ENCODE measurements at regions not wholly inside any gene's neighbourhood (a gene's known extent, or its start where the extent isn't known, plus 50 kb on each side); places are given as distances from the start of the nearest gene placed in this dataset.
"Not testable (repeated sequence)": the region's sequence is repeated elsewhere in the genome, so short reads cannot be mapped to it uniquely, and the experiment has no call there.

DNA sequence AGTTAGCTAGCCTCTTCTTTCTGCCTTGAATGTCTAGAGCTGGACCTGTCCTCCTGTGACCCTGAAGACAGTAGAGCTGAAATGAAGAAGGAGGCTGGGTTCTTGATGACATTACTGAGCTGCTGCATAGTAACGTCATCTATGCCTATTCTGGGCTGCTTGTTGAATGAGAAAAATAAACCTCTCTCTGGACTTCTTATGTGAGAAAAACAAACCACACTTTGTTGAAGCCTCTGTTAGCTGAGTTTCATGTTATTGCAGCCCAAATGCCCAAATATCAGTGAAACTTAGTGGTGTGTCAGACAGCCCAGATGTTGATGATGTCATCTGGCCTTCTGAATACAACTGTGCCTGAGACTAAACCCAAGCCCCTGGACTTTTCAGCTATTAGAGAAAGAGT, 67.0 kb upstream of the MAX start:
- DNase-seq: no peak

DNA sequence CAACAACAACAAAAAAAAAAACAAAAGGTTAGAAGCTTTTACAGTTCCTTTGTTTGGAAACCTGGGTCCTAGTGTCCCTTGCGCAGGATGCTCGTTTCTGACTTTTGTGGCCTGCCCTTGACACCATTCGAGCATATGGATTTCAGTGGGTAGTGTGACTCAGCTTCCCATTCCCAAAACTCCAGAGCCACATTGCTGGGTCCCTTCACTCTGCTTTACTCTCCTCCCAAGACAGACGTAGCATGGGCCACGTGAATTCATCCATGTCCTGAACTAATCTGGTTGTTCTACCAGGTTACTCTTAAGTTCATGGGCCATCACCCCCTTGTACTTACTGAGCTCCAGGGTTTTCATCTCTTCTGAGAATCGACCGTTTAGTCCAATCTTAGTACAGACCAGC, 68.0 kb upstream of the MAX start:
- DNase-seq: no peak
- Histone ChIP-seq H3K36me3 (ENCODE audit: control insufficient read depth, insufficient read depth, low read length) (no peaks in the 10 kb centered on the region), H3K27me3 (replicated peaks; ENCODE audit: control insufficient read depth, insufficient read depth, low read length, poor library complexity, severe bottlenecking) (no peaks in the 10 kb centered on the region), H3K4me1 (ENCODE audit: control insufficient read depth, insufficient read depth, low read length, poor library complexity, severe bottlenecking) (peaks cover 7% of the 10 kb centered on the region), H3K27ac (ENCODE audit: insufficient read depth, low read length, poor library complexity, severe bottlenecking) (no peak overlapping the region), H3K4me3 (ENCODE audit: insufficient read depth, low read depth, low read length, poor library complexity, severe bottlenecking) (peak overlapping the region; percentile 51), H3K9me3 (ENCODE audit: control insufficient read depth, low read length) (no peaks in the 10 kb centered on the region)

More for the DNA sequence above, 67.0 kb upstream of the MAX start:
- Histone ChIP-seq H3K4me3 (ENCODE audit: insufficient read depth, low read depth, low read length, poor library complexity, severe bottlenecking) (no peak overlapping the region), H3K27me3 (replicated peaks; ENCODE audit: control insufficient read depth, insufficient read depth, low read length, poor library complexity, severe bottlenecking) (no peaks in the 10 kb centered on the region), H3K27ac (ENCODE audit: insufficient read depth, low read length, poor library complexity, severe bottlenecking) (no peak overlapping the region), H3K4me1 (ENCODE audit: control insufficient read depth, insufficient read depth, low read length, poor library complexity, severe bottlenecking) (peaks cover 7% of the 10 kb centered on the region), H3K9me3 (ENCODE audit: control insufficient read depth, low read length) (no peaks in the 10 kb centered on the region), H3K36me3 (ENCODE audit: control insufficient read depth, insufficient read depth, low read length) (no peaks in the 10 kb centered on the region)

DNA sequence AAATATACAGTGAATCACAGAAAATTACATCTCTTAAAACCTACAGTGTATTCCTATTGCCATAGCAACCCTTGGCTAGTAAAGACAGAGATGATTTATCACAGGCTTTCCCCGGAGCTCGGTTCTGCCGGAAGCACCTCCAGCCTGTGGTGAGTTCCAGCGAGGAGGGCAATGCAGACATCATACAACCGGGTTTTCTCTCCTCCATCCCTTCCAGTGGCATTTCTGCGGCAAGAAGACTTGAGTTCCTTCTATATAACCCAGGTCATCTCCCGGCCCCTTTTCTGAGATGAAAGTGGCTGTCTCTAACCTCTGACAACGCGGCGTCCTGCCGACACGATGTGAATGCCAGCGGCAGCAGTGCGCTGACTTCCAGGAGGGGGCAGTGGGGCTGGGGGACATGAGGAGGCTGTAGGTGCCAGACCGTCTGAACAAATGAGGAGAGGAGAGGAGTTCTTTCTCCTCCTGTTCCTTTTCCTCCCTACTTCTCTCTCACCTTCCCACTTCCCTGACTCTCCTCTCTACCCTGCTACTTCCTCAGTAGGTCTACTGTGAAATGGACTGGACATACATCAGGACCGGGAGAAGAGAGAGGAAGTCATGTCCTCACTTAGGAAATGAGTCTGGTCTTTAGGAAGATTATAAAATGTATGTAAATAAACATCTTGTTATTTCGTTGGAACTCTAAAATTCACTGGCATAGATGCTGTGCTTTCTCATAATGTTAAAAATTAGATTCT, 68.6 kb upstream of the MAX start:
- peak in 2 of 3 donors; percentile 12 to 19 for DNase-seq

DNA sequence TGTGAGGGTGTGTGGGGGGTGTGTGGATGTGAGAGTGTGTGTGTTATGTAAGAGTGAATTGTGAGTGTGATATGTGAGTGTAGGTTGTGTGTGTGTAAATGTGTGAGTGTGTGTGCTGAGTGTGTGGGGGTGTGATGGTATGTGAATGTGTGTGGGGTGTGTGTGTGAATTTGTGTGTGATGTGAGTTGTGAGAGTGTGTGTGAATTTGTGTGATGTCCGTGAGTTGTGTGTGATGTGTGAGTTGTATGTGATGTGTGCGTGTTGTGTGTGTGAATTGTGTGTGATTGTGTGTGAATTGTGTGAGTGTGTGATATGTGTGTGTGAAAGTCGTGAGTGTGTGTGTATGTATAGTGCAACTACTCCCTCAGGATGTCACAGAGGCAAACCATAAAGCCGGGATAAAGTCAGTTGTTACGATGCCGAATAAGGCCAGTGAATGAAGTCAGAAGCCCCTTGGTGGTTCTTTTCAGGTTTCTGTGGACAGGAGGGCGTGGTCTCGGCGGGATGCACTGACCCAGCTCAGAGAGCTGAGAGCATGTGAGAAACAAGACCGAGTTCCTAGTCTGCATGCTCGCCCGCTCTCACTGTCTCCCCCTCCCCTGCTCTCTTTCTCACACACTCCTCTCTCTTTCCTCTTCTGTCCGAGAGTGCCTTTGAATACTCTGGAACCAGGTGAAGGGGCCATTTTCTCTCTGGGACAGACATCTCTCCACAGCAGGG, 71.8 kb upstream of the MAX start:
- no peaks in the 10 kb centered on the region for H3K27me3 ChIP-seq (replicated peaks; ENCODE audit: control insufficient read depth, insufficient read depth, low read length, poor library complexity, severe bottlenecking)
- peaks cover 7% of the 10 kb centered on the region for H3K4me1 ChIP-seq (ENCODE audit: control insufficient read depth, insufficient read depth, low read length, poor library complexity, severe bottlenecking)
- no peaks in the 10 kb centered on the region for H3K36me3 ChIP-seq (ENCODE audit: control insufficient read depth, insufficient read depth, low read length)
- no peak overlapping the region for H3K4me3 ChIP-seq (ENCODE audit: insufficient read depth, low read depth, low read length, poor library complexity, severe bottlenecking)
- DNase-seq: no peak
- no peaks in the 10 kb centered on the region for H3K9me3 ChIP-seq (ENCODE audit: control insufficient read depth, low read length)
- H3K27ac ChIP-seq (ENCODE audit: insufficient read depth, low read length, poor library complexity, severe bottlenecking): no peak overlapping the region

More for the DNA sequence above, 68.6 kb upstream of the MAX start:
- Histone ChIP-seq H3K27me3 (replicated peaks; ENCODE audit: control insufficient read depth, insufficient read depth, low read length, poor library complexity, severe bottlenecking) (no peaks in the 10 kb centered on the region), H3K36me3 (ENCODE audit: control insufficient read depth, insufficient read depth, low read length) (no peaks in the 10 kb centered on the region), H3K4me1 (ENCODE audit: control insufficient read depth, insufficient read depth, low read length, poor library complexity, severe bottlenecking) (peaks cover 7% of the 10 kb centered on the region), H3K4me3 (ENCODE audit: insufficient read depth, low read depth, low read length, poor library complexity, severe bottlenecking) (peak overlapping the region; percentile 51), H3K27ac (ENCODE audit: insufficient read depth, low read length, poor library complexity, severe bottlenecking) (no peak overlapping the region), H3K9me3 (ENCODE audit: control insufficient read depth, low read length) (no peaks in the 10 kb centered on the region)

DNA sequence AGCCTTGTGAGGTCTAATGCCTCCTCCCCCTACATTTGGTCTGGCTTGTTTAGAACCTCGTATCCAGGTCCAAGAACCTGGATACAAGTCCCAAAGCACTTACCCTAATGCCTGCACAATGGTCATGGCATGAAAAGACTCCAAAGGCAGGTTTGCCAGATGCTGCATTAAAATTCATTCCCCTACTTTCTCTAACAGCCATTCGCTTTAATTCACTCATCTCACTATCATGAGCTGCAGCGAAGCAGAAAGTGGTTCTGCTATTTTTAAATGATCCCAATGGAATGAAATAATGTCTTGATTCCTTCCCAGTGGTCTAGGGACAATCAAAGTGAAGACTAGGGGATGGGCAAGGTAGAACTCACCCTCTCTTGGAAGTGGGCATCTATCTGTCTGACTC, 72.5 kb upstream of the MAX start:
- Histone ChIP-seq H3K27ac (ENCODE audit: insufficient read depth, low read length, poor library complexity, severe bottlenecking) (no peak overlapping the region), H3K4me3 (ENCODE audit: insufficient read depth, low read depth, low read length, poor library complexity, severe bottlenecking) (no peak overlapping the region), H3K9me3 (ENCODE audit: control insufficient read depth, low read length) (no peaks in the 10 kb centered on the region), H3K4me1 (ENCODE audit: control insufficient read depth, insufficient read depth, low read length, poor library complexity, severe bottlenecking) (peaks cover 7% of the 10 kb centered on the region), H3K36me3 (ENCODE audit: control insufficient read depth, insufficient read depth, low read length) (no peaks in the 10 kb centered on the region), H3K27me3 (replicated peaks; ENCODE audit: control insufficient read depth, insufficient read depth, low read length, poor library complexity, severe bottlenecking) (no peaks in the 10 kb centered on the region)
- DNase-seq: no peak

DNA sequence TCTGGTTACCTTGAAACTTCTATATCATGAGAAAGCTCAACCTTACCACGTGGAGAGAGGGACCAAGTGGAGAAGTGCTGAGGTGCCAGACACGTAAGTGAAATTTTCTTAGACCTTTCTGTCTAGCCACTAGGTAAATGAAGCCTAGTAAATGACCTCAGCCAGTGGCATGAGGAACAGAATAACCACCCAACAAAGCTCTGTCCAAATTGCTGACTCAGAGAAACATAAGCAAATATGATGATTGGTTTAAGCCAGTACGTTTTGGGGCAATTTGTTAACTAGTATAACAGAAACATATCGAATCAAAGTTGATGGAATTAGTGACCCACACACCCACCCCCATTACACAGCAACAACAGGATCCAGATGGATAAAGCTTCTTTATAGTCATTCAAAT, 75.2 kb upstream of the MAX start:
- no peaks in the 10 kb centered on the region for H3K36me3 ChIP-seq (ENCODE audit: control insufficient read depth, insufficient read depth, low read length)
- no peaks in the 10 kb centered on the region for H3K9me3 ChIP-seq (ENCODE audit: control insufficient read depth, low read length)
- no peak overlapping the region for H3K4me3 ChIP-seq (ENCODE audit: insufficient read depth, low read depth, low read length, poor library complexity, severe bottlenecking)
- no peak for DNase-seq
- H3K27ac ChIP-seq (ENCODE audit: insufficient read depth, low read length, poor library complexity, severe bottlenecking): no peak overlapping the region
- H3K27me3 ChIP-seq (replicated peaks; ENCODE audit: control insufficient read depth, insufficient read depth, low read length, poor library complexity, severe bottlenecking): no peaks in the 10 kb centered on the region
- no peaks in the 10 kb centered on the region for H3K4me1 ChIP-seq (ENCODE audit: control insufficient read depth, insufficient read depth, low read length, poor library complexity, severe bottlenecking)

DNA sequence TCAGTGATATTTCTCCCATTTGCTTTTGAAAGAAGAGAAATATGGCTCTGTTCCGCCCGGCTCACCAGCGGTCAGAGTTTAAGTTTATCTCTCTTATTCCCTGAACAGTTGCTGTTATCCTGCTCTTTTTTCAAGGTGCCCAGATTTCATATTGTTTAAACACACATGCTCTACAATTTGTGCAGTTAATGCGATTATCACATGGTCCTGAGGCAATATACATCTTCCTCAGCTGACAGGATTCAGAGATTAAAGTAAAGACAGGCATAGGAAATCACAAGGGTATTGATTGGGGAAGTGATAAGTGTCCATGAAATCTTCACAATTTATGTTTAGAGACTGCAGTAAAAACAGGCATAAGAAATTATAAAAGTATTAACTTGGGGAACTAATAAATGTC, 76.9 kb upstream of the MAX start:
- not testable (repeated sequence) for DNase-seq; H3K27ac ChIP-seq (ENCODE audit: insufficient read depth, low read length, poor library complexity, severe bottlenecking); H3K27me3 ChIP-seq (replicated peaks; ENCODE audit: control insufficient read depth, insufficient read depth, low read length, poor library complexity, severe bottlenecking); H3K9me3 ChIP-seq (ENCODE audit: control insufficient read depth, low read length); H3K4me1 ChIP-seq (ENCODE audit: control insufficient read depth, insufficient read depth, low read length, poor library complexity, severe bottlenecking); H3K4me3 ChIP-seq (ENCODE audit: insufficient read depth, low read depth, low read length, poor library complexity, severe bottlenecking); H3K36me3 ChIP-seq (ENCODE audit: control insufficient read depth, insufficient read depth, low read length)

DNA sequence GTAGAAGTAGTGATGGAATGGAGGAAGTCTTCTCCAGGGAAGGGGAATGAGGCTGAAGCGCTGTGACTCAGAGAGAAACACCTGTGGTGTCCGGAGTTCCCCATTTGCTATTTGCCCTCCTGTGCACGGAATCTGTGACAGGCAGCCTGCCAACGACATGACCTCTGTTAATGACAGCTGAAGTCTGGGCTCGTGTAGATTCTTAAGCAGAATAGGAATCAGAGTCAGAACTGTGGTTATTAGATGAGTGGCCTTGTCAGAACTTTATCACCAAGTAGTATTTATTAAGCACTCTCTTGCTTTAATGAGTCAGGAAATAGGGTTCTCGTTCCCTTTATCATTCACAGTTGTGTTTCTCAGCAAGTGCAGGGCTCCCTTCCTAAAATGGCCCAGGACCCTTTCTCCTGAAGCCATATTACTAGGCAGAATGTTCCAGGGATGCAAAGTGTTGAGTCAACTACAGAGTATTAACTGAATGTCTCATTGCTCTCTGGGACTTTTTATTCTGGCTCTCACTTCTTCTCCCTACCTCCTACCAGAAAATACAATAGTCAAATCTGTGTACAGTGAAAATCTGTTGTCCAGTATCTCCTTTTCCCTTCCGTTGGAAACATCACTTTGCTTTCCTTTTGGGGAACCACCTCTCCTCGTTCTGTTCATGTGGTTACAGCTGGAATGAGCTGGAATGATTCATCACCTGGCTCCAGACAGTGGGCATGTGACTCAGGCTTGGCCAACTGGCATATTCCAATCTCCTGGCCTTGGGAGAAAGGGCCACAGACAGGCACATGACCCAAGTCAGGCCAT, 77.8 kb upstream of the MAX start:
- no peak for DNase-seq
- no peaks in the 10 kb centered on the region for H3K9me3 ChIP-seq (ENCODE audit: control insufficient read depth, low read length)
- H3K27ac ChIP-seq (ENCODE audit: insufficient read depth, low read length, poor library complexity, severe bottlenecking): no peak overlapping the region
- no peaks in the 10 kb centered on the region for H3K36me3 ChIP-seq (ENCODE audit: control insufficient read depth, insufficient read depth, low read length)
- H3K4me3 ChIP-seq (ENCODE audit: insufficient read depth, low read depth, low read length, poor library complexity, severe bottlenecking): no peak overlapping the region
- H3K27me3 ChIP-seq (replicated peaks; ENCODE audit: control insufficient read depth, insufficient read depth, low read length, poor library complexity, severe bottlenecking): no peaks in the 10 kb centered on the region
- no peaks in the 10 kb centered on the region for H3K4me1 ChIP-seq (ENCODE audit: control insufficient read depth, insufficient read depth, low read length, poor library complexity, severe bottlenecking)

DNA sequence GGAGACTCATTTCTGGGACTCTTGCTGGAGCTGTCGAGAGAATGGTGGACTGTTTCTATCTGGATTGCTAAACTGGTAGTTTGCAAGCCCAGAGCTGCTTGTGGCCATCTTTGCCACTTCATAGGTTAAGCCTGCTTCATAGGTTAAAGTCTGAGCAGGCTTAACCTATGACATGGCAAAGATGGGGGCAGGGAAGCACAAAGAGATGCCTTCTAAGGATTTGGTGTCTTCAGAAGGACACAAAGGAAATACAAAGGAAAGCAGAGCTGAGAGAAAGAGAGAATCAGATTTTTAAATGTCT, 78.4 kb upstream of the MAX start:
- H3K27ac ChIP-seq (ENCODE audit: insufficient read depth, low read length, poor library complexity, severe bottlenecking): no peak overlapping the region
- DNase-seq: no peak

More for the DNA sequence above, 78.4 kb upstream of the MAX start:
- Histone ChIP-seq H3K9me3 (ENCODE audit: control insufficient read depth, low read length) (no peaks in the 10 kb centered on the region), H3K27me3 (replicated peaks; ENCODE audit: control insufficient read depth, insufficient read depth, low read length, poor library complexity, severe bottlenecking) (no peaks in the 10 kb centered on the region), H3K4me3 (ENCODE audit: insufficient read depth, low read depth, low read length, poor library complexity, severe bottlenecking) (no peak overlapping the region), H3K4me1 (ENCODE audit: control insufficient read depth, insufficient read depth, low read length, poor library complexity, severe bottlenecking) (no peaks in the 10 kb centered on the region), H3K36me3 (ENCODE audit: control insufficient read depth, insufficient read depth, low read length) (no peaks in the 10 kb centered on the region)
